ENCODE measurements at regions not wholly inside any gene's neighbourhood (a gene's known extent, or its start where the extent isn't known, plus 50 kb on each side); places are given as distances from the start of the nearest gene placed in this dataset.
A peak's percentile ranks its signal among the peaks of the same experiment; 100 is the strongest.

DNA sequence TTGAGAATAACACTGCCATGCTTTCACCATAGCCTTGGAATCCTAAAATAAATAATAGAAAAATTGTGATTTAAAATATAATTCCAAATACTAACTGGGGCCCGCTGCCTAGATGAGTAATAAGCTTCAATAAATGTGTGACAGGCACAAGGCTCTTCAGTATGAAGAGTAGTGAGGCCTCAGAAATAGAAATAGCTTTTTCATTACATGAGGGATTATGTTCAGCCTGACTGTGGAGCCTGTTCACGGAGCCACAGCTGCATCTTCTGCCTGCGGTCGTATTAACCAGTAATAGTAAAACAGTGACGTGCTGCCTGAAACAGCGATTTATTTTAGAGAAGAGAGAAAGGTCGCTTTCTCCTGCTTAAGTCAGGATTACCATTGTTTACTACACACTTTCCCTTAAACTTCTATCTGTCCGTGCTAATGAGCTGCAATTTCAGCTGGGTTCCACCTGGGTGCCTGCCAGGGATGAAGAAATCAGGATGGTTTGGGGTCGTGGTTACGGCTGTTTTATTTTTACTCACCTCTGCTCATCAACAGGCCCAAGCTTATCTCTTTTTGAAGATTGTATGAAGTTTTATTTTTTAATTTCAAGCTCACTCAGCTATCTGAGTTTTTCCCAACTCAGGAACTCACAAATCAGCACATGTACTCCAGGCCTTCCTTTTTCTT is 284.9 kb upstream of the WWC1 start:
- DNase-seq, result no peak
- H3K36me3 ChIP-seq (replicated peaks; ENCODE audit: control insufficient read depth, insufficient read depth, low read length), result no peaks in the 10 kb centered on the region
- H3K4me3 ChIP-seq (ENCODE audit: insufficient read depth, low read depth, low read length), result no peak overlapping the region
- no peaks in the 10 kb centered on the region for H3K27me3 ChIP-seq (ENCODE audit: control insufficient read depth, insufficient read depth, low read length)

DNA sequence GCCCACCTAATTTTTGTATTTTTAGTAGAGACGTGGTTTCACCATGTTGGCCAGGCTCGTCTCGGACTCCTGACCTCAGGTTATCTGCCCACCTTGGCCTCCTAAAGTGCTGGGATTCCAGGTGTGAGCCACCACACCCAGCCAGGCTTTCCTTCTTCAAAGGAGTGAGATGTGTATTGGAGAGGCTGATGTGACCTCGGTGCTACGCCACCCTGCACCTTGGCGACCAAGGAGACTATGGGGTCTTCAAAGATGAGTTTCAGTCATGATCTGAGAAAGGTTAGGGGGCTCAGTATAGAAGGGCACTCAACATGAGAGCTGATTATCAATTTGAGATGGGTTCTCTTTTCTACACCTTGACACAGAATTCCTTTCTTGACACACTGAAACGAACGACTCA is 284.2 kb upstream of the WWC1 start:
- Histone ChIP-seq H3K4me3 (ENCODE audit: insufficient read depth, low read depth, low read length) (no peak overlapping the region), H3K27me3 (ENCODE audit: control insufficient read depth, insufficient read depth, low read length) (no peaks in the 10 kb centered on the region), H3K36me3 (replicated peaks; ENCODE audit: control insufficient read depth, insufficient read depth, low read length) (no peaks in the 10 kb centered on the region)
- DNase-seq, result no peak

DNA sequence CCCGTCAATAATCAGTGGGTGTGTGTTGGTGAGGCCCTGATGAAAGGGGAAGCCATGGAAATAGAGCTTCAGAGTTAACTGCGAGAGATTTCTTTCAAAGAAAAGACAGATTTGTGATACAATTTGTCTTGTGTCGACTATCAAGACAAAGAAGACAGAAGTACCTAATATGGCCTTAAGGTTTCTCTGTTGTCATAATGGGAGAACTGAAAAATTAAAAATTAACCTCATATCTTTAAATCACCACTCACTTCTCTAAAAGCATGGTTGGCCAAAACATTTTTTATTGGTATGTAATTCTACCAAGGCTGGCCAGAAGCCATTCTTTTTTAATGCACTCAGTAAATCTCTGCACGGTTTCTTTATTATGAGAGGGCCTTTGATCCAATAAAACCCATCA is 282.9 kb upstream of the WWC1 start:
- DNase-seq, result no peak
- H3K27me3 ChIP-seq (ENCODE audit: control insufficient read depth, insufficient read depth, low read length), result no peaks in the 10 kb centered on the region
- no peak overlapping the region for H3K4me3 ChIP-seq (ENCODE audit: insufficient read depth, low read depth, low read length)
- no peaks in the 10 kb centered on the region for H3K36me3 ChIP-seq (replicated peaks; ENCODE audit: control insufficient read depth, insufficient read depth, low read length)

DNA sequence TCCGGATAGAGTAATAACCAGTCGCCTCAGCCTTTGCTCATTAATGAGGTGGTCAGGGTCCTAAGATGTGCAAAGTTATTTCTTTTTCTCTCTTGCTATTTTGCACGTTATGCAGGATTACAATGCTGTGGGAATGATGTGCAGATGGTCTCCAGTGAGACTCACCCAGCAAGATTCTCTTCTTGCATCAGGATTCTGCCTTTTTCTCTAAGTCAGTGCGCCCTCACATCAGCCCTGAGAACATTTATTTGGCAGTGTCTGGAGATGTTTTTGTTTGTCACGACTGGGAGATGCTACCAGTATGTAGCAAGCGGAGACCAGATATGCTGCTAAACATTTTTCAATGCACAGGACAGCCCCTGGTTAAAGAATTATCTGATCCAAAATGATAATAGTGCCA is 280.3 kb upstream of the WWC1 start:
- Histone ChIP-seq H3K27me3 (ENCODE audit: control insufficient read depth, insufficient read depth, low read length) (no peaks in the 10 kb centered on the region), H3K4me3 (ENCODE audit: insufficient read depth, low read depth, low read length) (no peak overlapping the region), H3K36me3 (replicated peaks; ENCODE audit: control insufficient read depth, insufficient read depth, low read length) (no peaks in the 10 kb centered on the region)
- no peak for DNase-seq

DNA sequence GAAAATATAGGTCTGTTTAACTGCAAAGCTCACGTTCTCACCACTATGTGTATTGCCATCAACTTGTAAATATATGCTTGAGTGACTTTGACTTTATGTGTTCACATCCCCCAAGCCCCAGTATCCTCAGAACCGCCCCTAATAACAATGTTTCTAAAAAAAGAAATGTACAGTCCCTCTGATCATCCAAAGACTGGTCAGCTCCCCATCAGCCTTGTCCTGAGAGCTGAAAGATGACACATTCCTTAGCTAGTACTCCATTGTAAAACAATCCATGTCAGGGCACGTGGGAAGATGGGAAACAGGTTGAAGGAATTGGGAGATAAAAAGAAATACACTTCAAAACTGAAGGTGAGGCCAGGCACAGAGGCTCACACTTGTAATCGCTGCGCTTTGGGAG is 279.4 kb upstream of the WWC1 start:
- Histone ChIP-seq H3K27me3 (ENCODE audit: control insufficient read depth, insufficient read depth, low read length) (no peaks in the 10 kb centered on the region), H3K36me3 (replicated peaks; ENCODE audit: control insufficient read depth, insufficient read depth, low read length) (no peaks in the 10 kb centered on the region), H3K4me3 (ENCODE audit: insufficient read depth, low read depth, low read length) (no peak overlapping the region)
- DNase-seq, result no peak

DNA sequence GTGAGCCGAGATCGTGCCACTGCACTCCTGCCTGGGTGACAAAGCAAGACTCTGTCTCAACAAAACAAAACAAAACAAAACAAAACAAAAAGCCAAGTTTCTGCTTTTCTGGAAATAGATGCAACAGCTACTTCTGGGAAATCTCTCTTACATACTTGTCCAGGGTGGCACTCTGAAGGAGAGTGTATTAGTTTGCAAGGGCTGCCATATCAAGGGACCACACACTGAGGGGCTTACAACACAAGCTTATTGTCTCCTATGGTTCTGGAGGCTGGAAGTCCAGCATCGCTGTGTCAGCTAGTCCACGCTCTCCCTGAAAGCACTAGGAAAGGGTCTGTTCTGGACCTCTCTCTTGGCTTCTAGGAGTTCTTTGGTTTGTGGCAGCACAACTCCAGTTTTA is 277.9 kb upstream of the WWC1 start:
- Histone ChIP-seq H3K36me3 (replicated peaks; ENCODE audit: control insufficient read depth, insufficient read depth, low read length) (no peaks in the 10 kb centered on the region), H3K4me3 (ENCODE audit: insufficient read depth, low read depth, low read length) (no peak overlapping the region), H3K27me3 (ENCODE audit: control insufficient read depth, insufficient read depth, low read length) (no peaks in the 10 kb centered on the region)
- no peak for DNase-seq

DNA sequence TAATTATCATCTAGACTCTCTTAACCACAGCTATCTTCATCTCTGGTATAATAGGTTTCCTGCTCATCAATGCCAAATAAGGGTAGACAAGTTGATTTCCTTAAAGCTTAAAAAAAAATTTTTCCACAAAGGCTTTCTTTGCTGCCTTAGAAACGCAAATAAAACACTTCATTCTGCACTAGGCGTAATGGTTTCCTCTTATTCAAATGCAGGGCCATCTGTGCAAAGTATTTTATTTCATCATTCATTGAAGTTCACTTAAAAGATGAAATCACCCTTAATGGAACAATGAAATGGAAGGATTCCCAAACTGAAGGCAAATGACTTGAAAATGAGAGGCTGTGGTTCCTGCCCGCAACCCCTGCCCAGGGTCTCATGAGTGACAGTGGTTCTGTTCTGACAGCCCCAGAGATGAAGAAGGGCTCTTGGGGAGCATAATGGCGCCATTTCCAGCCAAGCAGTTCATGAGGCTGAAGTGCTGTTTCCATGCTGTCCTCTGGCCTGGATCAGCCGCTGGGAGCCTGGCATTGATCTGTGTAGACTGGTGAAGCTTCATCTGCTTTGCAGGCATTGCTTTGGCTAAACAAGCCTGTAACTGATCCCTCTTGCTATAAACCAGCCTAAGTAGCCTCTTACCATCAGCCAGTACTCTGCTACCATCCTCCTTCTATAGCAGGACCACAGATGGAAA is 276.9 kb upstream of the WWC1 start:
- DNase-seq, result no peak
- H3K4me3 ChIP-seq (ENCODE audit: insufficient read depth, low read depth, low read length), result no peak overlapping the region
- H3K27me3 ChIP-seq (ENCODE audit: control insufficient read depth, insufficient read depth, low read length), result no peaks in the 10 kb centered on the region
- no peaks in the 10 kb centered on the region for H3K36me3 ChIP-seq (replicated peaks; ENCODE audit: control insufficient read depth, insufficient read depth, low read length)

DNA sequence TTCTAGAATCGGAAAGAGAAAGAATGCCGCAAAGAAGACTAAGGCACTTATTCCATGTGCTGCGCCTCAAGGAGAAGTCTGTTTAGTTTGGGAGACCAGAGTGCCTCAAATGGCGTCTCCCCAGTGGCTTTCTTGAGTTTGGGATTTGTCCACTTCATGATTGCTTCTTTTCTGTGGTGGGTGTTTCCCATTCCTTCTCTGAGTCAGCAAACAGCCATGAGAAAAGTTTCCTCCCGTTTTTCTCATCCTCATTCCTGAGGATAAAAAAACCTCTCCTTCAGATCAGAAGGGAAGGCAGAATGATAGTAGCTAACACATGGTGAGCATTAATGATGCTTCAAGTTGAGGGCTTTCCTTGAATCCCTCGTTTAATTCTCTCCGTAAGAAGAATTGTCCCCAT is 275.9 kb upstream of the WWC1 start:
- DNase-seq, result no peak
- Histone ChIP-seq H3K36me3 (replicated peaks; ENCODE audit: control insufficient read depth, insufficient read depth, low read length) (no peaks in the 10 kb centered on the region), H3K27me3 (ENCODE audit: control insufficient read depth, insufficient read depth, low read length) (no peaks in the 10 kb centered on the region), H3K4me3 (ENCODE audit: insufficient read depth, low read depth, low read length) (no peak overlapping the region)

DNA sequence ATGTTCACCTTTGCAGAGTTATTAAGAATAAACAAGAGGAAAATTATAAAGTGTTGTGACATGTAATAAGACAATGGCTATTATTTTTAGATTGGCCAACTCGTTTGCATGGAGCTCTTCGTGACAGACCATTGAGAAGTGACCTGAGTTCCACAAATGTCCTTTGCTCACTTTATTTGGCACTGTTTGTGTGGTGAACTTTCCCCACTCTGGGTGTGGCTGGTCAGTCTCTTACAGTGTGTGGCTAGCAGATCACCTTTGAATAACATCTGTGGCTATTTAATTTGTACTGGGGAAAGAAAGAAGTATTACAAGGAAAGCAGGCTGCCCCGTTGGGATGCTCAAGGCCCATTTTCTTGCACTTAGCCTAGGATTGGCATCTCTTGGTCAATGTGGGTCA is 274.1 kb upstream of the WWC1 start:
- Histone ChIP-seq H3K4me3 (ENCODE audit: insufficient read depth, low read depth, low read length) (no peak overlapping the region), H3K27me3 (ENCODE audit: control insufficient read depth, insufficient read depth, low read length) (no peaks in the 10 kb centered on the region), H3K36me3 (replicated peaks; ENCODE audit: control insufficient read depth, insufficient read depth, low read length) (no peaks in the 10 kb centered on the region)
- DNase-seq, result no peak

DNA sequence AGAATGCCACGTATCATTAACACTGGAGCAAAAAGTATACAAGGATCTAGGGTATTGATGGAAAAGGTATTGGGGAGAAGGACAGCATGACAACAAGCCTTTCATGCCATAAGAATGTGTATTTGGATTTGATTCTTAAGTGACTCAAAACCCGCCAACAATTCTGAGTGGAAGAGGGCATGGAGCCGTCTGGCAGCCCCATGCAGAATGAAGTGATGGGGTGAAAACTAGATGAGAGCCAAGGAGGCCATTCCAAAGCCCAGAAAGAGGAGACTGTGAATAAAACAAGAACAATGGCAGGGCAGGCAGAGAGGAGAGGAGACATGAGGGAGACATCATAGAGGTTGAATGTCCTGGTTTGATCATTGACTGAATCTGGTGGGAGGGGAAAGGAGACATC is 272.3 kb upstream of the WWC1 start:
- DNase-seq, result no peak

DNA sequence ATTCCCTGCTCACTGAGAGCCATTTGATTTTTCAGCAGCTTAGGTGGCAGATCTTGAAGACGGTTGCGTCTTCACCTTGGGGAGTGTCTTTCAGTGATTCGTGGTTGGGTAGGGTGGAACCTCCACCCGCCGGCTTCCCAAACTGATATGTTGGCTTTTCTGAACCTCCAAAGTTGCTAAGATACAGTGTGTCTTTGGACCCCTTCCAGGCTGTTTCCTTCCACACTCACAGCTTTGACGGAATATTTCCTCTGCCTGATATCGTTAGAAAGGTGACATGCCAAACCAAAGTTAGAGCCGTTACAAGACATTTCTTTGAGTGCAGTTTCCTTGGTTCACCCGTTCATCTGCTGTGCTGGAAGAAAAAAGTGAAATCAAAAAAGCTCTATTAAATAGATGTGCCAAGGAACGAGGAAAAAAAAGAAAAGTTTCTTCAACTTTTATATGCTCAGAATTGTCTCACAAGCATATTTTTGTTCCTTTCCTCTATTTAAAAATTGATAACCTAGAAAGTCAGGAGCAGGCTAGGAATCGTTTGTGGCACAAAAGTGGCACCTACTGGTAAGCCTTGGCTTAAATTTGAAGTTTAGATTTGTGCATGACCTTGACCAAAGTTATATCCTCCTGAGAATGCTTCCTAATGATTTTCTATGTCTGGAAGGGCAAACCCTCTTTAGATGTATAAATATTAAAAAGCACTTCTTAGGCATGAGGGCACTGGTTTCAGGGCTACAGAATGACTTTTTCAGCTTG is 270.7 kb upstream of the WWC1 start:
- H3K36me3 ChIP-seq (replicated peaks; ENCODE audit: control insufficient read depth, insufficient read depth, low read length), result no peaks in the 10 kb centered on the region
- H3K4me3 ChIP-seq (ENCODE audit: insufficient read depth, low read depth, low read length), result no peak overlapping the region
- DNase-seq, result no peak
- no peaks in the 10 kb centered on the region for H3K27me3 ChIP-seq (ENCODE audit: control insufficient read depth, insufficient read depth, low read length)

More for the DNA sequence above, 272.3 kb upstream of the WWC1 start:
- Histone ChIP-seq H3K27me3 (ENCODE audit: control insufficient read depth, insufficient read depth, low read length) (no peaks in the 10 kb centered on the region), H3K4me3 (ENCODE audit: insufficient read depth, low read depth, low read length) (no peak overlapping the region), H3K36me3 (replicated peaks; ENCODE audit: control insufficient read depth, insufficient read depth, low read length) (no peaks in the 10 kb centered on the region)

DNA sequence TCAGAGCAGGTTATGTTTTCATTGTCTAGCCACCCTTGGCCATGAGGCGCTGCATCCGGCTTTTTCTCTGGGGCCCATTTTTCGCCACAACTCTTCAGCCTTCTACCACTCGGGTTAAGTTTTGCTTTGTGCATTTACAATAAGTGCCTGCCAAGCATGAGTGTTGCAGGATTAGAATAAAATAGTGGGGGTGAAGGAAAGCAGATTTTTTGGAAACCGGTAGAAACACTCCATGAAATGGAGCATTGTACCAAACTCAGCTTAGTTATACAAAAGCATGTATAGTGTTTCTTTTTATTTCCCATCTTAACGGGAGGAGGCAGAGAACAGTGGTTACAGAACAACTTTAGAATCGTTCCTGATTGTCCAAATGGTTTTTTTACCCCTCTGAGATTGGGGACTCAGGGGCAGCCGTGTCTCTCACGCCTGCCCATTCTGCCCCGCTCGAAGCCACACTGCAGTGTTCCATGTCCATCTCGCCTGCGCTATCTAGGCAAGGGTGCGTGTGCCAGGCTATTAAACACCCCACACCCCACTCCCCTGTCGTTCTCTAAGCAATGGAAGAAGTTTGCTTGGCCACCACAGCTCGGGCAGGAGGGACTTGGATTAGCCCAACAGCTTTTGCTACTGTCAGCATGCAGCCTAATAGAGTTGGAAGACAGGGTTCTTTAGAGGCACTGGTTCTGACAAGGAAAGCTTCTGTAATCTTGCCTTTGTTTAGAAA is 268.8 kb upstream of the WWC1 start:
- no peak overlapping the region for H3K4me3 ChIP-seq (ENCODE audit: insufficient read depth, low read depth, low read length)
- no peak for DNase-seq
- H3K36me3 ChIP-seq (replicated peaks; ENCODE audit: control insufficient read depth, insufficient read depth, low read length), result no peaks in the 10 kb centered on the region
- H3K27me3 ChIP-seq (ENCODE audit: control insufficient read depth, insufficient read depth, low read length), result no peaks in the 10 kb centered on the region

DNA sequence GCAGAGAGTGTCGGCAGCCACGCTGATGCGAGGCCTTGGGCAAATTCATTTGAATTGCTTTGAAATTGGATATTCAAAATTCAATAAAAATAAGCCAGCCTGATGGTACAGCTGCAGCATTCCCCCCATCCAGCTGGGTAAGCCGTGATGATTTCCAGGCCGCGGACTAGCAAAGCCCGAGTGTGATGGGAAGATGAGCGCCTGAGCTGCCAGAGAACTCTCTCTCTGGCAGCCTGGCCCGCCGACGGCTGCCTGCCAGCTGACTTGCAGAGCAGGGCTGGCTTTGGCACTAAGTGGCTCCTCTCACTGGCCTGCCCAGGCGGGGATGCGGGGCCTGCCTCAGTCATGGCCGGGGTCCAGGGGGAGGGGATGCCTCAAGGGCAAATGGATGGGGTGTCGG is 268.3 kb upstream of the WWC1 start:
- peak; percentile 35 for DNase-seq
- H3K27me3 ChIP-seq (ENCODE audit: control insufficient read depth, insufficient read depth, low read length), result no peaks in the 10 kb centered on the region
- no peak overlapping the region for H3K4me3 ChIP-seq (ENCODE audit: insufficient read depth, low read depth, low read length)
- H3K36me3 ChIP-seq (replicated peaks; ENCODE audit: control insufficient read depth, insufficient read depth, low read length), result no peaks in the 10 kb centered on the region

DNA sequence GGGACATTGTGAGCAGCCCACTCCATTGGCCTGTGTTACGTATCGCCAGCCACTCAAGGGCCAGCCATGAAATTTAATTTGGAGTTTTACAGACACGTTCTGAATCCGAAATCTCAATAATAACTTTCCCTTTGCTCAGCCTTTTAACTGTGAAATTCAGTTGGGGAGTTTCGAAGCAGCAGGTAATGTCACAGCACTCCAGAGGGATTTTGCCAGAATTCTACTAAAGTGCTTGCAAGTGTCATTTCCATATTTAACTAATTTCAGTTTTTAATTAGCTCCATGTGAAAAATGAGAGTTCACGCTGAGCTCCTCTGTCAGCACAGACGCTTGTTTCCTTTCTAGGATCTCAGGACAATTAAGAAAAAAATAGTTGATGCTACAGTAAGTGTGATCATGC is 267.1 kb upstream of the WWC1 start:
- Histone ChIP-seq H3K36me3 (replicated peaks; ENCODE audit: control insufficient read depth, insufficient read depth, low read length) (no peaks in the 10 kb centered on the region), H3K27me3 (ENCODE audit: control insufficient read depth, insufficient read depth, low read length) (no peaks in the 10 kb centered on the region), H3K4me3 (ENCODE audit: insufficient read depth, low read depth, low read length) (no peak overlapping the region)
- DNase-seq, result no peak

DNA sequence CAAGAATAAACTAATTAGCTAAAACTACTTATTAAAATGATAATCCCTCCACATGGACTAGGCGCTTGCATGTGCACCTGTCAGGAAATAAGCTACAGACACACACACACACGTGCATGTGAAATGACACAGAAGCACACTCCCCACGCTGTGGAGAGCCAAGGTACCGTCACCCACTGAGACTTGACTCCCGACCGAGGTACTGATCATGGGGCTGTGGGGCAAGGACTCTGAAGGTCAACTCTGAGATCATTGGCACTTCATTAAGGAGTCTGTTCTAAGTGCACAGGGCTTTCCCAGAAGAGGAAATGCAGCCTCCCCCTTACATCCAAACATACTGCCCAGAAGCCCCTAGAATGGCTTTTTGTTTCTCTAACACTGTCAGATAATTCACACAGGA is 264.4 kb upstream of the WWC1 start:
- H3K36me3 ChIP-seq (replicated peaks; ENCODE audit: control insufficient read depth, insufficient read depth, low read length), result no peaks in the 10 kb centered on the region
- H3K4me3 ChIP-seq (ENCODE audit: insufficient read depth, low read depth, low read length), result no peak overlapping the region
- H3K27me3 ChIP-seq (ENCODE audit: control insufficient read depth, insufficient read depth, low read length), result no peaks in the 10 kb centered on the region
- DNase-seq, result no peak
